ENCODE measurements at regions not wholly inside any gene's neighbourhood (a gene's known extent, or its start where the extent isn't known, plus 50 kb on each side); places are given as distances from the start of the nearest gene placed in this dataset.

DNA sequence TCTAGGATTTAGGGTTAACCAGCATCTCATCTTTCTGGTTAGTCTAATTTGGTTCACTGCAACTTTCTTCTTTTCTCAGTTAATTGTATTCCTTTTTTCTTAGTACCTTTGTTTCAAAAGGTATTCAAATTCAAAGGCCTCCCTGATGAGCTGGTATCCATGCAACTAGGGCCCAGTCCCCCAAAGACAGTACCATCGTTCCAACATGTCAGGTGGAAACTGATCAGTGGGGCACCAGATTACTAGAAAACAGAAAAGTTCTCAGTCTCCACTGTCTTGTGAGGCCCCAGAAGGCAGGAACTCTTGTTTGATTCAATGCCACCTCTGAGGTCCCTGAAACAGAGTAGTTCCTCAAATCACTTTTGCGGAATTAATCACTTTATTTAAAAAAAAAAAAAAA, 303.2 kb upstream of the NBEA start:
- TF ChIP-seq, protein P1, sequence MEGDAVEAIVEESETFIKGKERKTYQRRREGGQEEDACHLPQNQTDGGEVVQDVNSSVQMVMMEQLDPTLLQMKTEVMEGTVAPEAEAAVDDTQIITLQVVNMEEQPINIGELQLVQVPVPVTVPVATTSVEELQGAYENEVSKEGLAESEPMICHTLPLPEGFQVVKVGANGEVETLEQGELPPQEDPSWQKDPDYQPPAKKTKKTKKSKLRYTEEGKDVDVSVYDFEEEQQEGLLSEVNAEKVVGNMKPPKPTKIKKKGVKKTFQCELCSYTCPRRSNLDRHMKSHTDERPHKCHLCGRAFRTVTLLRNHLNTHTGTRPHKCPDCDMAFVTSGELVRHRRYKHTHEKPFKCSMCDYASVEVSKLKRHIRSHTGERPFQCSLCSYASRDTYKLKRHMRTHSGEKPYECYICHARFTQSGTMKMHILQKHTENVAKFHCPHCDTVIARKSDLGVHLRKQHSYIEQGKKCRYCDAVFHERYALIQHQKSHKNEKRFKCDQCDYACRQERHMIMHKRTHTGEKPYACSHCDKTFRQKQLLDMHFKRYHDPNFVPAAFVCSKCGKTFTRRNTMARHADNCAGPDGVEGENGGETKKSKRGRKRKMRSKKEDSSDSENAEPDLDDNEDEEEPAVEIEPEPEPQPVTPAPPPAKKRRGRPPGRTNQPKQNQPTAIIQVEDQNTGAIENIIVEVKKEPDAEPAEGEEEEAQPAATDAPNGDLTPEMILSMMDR (IDR thresholded peaks at IDR 0.05; ENCODE audit: insufficient read depth, low read length) = no peak
- TF ChIP-seq, protein P2, sequence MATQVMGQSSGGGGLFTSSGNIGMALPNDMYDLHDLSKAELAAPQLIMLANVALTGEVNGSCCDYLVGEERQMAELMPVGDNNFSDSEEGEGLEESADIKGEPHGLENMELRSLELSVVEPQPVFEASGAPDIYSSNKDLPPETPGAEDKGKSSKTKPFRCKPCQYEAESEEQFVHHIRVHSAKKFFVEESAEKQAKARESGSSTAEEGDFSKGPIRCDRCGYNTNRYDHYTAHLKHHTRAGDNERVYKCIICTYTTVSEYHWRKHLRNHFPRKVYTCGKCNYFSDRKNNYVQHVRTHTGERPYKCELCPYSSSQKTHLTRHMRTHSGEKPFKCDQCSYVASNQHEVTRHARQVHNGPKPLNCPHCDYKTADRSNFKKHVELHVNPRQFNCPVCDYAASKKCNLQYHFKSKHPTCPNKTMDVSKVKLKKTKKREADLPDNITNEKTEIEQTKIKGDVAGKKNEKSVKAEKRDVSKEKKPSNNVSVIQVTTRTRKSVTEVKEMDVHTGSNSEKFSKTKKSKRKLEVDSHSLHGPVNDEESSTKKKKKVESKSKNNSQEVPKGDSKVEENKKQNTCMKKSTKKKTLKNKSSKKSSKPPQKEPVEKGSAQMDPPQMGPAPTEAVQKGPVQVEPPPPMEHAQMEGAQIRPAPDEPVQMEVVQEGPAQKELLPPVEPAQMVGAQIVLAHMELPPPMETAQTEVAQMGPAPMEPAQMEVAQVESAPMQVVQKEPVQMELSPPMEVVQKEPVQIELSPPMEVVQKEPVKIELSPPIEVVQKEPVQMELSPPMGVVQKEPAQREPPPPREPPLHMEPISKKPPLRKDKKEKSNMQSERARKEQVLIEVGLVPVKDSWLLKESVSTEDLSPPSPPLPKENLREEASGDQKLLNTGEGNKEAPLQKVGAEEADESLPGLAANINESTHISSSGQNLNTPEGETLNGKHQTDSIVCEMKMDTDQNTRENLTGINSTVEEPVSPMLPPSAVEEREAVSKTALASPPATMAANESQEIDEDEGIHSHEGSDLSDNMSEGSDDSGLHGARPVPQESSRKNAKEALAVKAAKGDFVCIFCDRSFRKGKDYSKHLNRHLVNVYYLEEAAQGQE (IDR thresholded peaks at IDR 0.05; ENCODE audit: insufficient replicate concordance, low read depth) = no peak
- TF ChIP-seq GABPA (IDR thresholded peaks at IDR 0.05; ENCODE audit: low read depth) = no peak
- TF ChIP-seq POLR2AphosphoS5 (IDR thresholded peaks at IDR 0.05; ENCODE audit: low read depth) = no peak

All from HL-60 (cell line).